Sigmoid colon (tissue), 3 donors: ENCODE measurements at regions not wholly inside any gene's neighbourhood (a gene's known extent, or its start where the extent isn't known, plus 50 kb on each side); places are given as distances from the start of the nearest gene placed in this dataset.

Experiments
- POLR2A ChIP-seq, 2 donors: fragments of 450-650 bp; IDR thresholded peaks; one replicate each; pipeline ENCODE4 v1.6.1; 2016; ENCODE audit warnings: antibody characterized with exemption in 2 of 2, mild to moderate bottlenecking in 2 of 2, moderate library complexity in 2 of 2
- TF ChIP-seq, protein P1 (sequence below), 4 experiments: fragments of 450-650 bp in 3 of 4; fragments of 200-600 bp in 1 of 4; IDR thresholded peaks; one replicate each; pipeline ENCODE4 v1.5.1; 2016 to 2019; ENCODE audit warnings: antibody characterized with exemption in 4 of 4, mild to moderate bottlenecking in 3 of 4, moderate library complexity in 2 of 4

DNA sequence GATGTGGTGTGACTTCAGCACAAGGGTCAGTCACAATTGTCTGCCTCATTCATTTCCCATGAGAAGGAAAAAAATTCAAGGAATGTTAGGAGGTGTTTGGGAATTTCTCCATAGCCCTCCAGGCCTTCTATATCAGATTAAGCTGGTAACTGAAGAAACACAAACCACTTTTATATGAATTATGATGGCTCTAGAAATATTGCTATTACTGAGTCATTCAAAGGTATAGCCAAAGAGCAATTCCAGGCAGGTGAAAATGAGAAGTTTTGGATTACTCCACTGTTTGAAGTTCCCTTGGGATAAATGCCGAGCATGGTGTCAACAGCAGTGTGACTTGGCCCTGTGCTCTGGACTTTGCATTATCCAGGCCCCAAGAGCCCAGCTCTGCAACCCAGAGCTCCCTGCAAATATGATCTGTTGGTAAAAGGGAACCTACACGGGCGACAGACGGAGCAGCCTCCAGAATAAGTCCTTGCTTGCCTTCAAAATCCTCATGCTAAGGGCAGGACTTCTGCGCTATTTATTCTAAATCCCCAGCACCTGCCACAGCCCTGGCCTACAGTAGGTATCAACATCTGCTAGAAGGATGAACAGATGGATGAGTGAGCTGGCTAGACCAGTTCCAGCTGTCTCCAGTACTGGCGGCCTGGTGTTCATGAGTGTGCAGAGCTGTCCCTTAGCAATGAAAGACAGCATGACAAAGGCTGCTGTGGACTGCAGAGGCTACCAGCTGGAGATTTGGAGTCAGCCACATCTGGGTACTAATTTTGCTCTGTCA is 67.5 kb upstream of the ZBED5 start:
- TF ChIP-seq, protein P1, sequence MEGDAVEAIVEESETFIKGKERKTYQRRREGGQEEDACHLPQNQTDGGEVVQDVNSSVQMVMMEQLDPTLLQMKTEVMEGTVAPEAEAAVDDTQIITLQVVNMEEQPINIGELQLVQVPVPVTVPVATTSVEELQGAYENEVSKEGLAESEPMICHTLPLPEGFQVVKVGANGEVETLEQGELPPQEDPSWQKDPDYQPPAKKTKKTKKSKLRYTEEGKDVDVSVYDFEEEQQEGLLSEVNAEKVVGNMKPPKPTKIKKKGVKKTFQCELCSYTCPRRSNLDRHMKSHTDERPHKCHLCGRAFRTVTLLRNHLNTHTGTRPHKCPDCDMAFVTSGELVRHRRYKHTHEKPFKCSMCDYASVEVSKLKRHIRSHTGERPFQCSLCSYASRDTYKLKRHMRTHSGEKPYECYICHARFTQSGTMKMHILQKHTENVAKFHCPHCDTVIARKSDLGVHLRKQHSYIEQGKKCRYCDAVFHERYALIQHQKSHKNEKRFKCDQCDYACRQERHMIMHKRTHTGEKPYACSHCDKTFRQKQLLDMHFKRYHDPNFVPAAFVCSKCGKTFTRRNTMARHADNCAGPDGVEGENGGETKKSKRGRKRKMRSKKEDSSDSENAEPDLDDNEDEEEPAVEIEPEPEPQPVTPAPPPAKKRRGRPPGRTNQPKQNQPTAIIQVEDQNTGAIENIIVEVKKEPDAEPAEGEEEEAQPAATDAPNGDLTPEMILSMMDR (IDR thresholded peaks at IDR 0.05), result no peak
- TF ChIP-seq POLR2A (IDR thresholded peaks at IDR 0.05), result no peak
